Osteoblast (primary cell): ENCODE measurements at regions not wholly inside any gene's neighbourhood (a gene's known extent, or its start where the extent isn't known, plus 50 kb on each side); places are given as distances from the start of the nearest gene placed in this dataset.

Experiments used
- DNase-seq: peaks from one replicate; pipeline ENCODE4 v3.0.0; 2011; ENCODE audit warnings: low spot score, mixed read lengths; ENCODE audit not compliant: insufficient read length; ENCODE audit errors: missing footprints
- H2AFZ ChIP-seq: 2 replicates; pipeline ENCODE4 v1.6.0; 2011; ENCODE audit warnings: mild to moderate bottlenecking, low read length
- H3K27ac ChIP-seq: 2 replicates; pipeline ENCODE4 v1.5.1; 2011; ENCODE audit warnings: mild to moderate bottlenecking, low read depth, low read length, moderate library complexity
- H3K27me3 ChIP-seq: 2 replicates; pipeline ENCODE4 v1.6.0; 2012; ENCODE audit warnings: mild to moderate bottlenecking, control low read depth, inconsistent platforms, low read length, moderate library complexity; ENCODE audit not compliant: insufficient read depth
- H3K36me3 ChIP-seq: 2 replicates; pipeline ENCODE4 v1.5.1; 2011; ENCODE audit warnings: mild to moderate bottlenecking, low read length, control low read depth, moderate library complexity; ENCODE audit not compliant: insufficient read depth
- H3K4me1 ChIP-seq: 2 replicates; pipeline ENCODE4 v1.5.1; 2011; ENCODE audit warnings: mild to moderate bottlenecking, low read length, control low read depth, moderate library complexity; ENCODE audit not compliant: insufficient read depth
- H3K4me2 ChIP-seq: 2 replicates; pipeline ENCODE4 v1.6.0; 2011; ENCODE audit warnings: mild to moderate bottlenecking, low read length; ENCODE audit not compliant: insufficient read depth
- H3K4me3 ChIP-seq: fragments of 200-600 bp; sonication (generic); 3 replicates; pipeline ENCODE4 v1.5.1; 2012; ENCODE audit warnings: mild to moderate bottlenecking, low read length, inconsistent platforms; ENCODE audit not compliant: insufficient read depth
- H3K79me2 ChIP-seq: 2 replicates; pipeline ENCODE4 v1.6.0; 2012; ENCODE audit warnings: mild to moderate bottlenecking, low read length, control low read depth, inconsistent platforms; ENCODE audit not compliant: insufficient read depth
- H3K9me3 ChIP-seq: 2 replicates; pipeline ENCODE4 v1.5.1; 2011; ENCODE audit warnings: low read depth, low read length, control low read depth
- H4K20me1 ChIP-seq: 2 replicates; pipeline ENCODE4 v1.6.0; 2012; ENCODE audit warnings: mild to moderate bottlenecking, low read length, control low read depth; ENCODE audit not compliant: insufficient read depth
- TF ChIP-seq, protein P1 (sequence below): IDR thresholded peaks from 2 replicates; pipeline ENCODE4 v1.5.1; 2011; ENCODE audit warnings: mild to moderate bottlenecking, low read depth, low read length, moderate library complexity; ENCODE audit errors: extremely low read depth

DNA sequence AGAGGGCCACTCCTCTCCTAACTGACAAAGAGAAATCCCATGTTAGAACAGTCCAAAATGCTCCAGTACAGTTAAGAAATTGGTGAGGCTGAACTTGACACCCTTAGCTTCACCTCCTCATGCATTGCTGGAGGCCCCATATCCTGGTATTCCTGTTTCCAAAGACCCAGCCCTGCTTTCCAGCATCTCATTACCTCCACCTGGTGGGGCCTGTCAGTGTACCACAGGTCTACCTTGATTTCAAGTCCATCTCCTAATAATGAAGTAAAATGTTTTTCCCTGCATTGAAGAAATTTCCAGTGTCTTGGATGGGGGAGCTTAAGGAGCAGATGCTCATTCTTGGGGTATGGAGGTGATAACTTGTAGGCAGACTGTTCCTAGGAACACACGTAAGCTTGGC is 70.6 kb upstream of the S1PR3 start:
- Histone ChIP-seq H3K4me3 (no peak overlapping the region), H3K27ac (no peak overlapping the region)

DNA sequence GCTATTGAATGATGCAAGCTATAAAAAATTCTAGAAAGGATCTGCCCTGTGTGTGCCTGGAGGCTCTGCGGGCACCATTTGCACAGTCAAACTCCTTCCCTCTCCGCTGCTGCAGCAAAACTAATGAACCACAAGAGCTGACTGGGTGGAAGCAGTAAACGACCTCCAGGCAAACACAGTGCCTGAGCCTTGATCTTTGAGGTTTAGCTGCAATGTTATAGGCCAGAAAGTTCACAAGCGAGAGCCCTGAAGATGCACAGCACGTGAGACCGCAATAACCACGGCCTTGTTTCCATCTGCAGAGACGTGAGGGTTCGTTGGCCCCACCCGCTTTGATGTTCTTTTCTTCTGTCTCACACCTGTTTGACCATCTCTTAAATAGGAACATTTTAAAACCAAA is 69.2 kb upstream of the S1PR3 start:
- Histone ChIP-seq H4K20me1 (no peaks in the 10 kb centered on the region), H3K27me3 (no peaks in the 10 kb centered on the region), H3K4me2 (no peak overlapping the region), H3K79me2 (no peaks in the 10 kb centered on the region), H3K36me3 (no peaks in the 10 kb centered on the region), H3K4me3 (no peak overlapping the region), H3K27ac (no peak overlapping the region), H3K4me1 (no peaks in the 10 kb centered on the region), H2AFZ (no peak overlapping the region), H3K9me3 (no peaks in the 10 kb centered on the region)
- no peak for DNase-seq
- TF ChIP-seq, protein P1, sequence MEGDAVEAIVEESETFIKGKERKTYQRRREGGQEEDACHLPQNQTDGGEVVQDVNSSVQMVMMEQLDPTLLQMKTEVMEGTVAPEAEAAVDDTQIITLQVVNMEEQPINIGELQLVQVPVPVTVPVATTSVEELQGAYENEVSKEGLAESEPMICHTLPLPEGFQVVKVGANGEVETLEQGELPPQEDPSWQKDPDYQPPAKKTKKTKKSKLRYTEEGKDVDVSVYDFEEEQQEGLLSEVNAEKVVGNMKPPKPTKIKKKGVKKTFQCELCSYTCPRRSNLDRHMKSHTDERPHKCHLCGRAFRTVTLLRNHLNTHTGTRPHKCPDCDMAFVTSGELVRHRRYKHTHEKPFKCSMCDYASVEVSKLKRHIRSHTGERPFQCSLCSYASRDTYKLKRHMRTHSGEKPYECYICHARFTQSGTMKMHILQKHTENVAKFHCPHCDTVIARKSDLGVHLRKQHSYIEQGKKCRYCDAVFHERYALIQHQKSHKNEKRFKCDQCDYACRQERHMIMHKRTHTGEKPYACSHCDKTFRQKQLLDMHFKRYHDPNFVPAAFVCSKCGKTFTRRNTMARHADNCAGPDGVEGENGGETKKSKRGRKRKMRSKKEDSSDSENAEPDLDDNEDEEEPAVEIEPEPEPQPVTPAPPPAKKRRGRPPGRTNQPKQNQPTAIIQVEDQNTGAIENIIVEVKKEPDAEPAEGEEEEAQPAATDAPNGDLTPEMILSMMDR: no peak

More for the DNA sequence above, 70.6 kb upstream of the S1PR3 start:
- H3K9me3 ChIP-seq: no peaks in the 10 kb centered on the region
- H3K4me1 ChIP-seq: no peaks in the 10 kb centered on the region
- no peak overlapping the region for H2AFZ ChIP-seq
- no peaks in the 10 kb centered on the region for H3K27me3 ChIP-seq
- DNase-seq: peak; percentile 19
- H3K36me3 ChIP-seq: no peaks in the 10 kb centered on the region
- no peaks in the 10 kb centered on the region for H4K20me1 ChIP-seq
- TF ChIP-seq, protein P1: no peak
- no peak overlapping the region for H3K4me2 ChIP-seq
- no peaks in the 10 kb centered on the region for H3K79me2 ChIP-seq

DNA sequence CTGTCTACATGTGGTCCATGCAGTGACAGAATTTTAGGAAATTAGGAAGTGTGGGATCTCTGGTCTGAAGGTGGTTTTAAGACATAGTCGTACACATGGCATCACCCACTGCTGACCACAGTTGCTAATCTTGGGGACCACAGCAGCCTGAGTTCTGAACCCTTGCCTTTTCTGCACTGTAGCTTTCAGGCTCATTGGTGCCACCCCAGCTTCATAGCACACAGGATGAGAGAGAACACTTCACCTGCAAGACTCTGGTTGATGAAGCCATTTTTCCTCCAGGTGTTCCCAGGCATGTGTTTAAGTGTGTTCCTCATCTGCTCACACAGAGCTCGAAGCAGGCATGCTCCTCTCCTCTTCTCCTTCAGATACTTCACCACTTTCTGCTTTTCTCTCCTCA is 68.2 kb upstream of the S1PR3 start:
- no peaks in the 10 kb centered on the region for H3K27me3 ChIP-seq
- H3K79me2 ChIP-seq: no peaks in the 10 kb centered on the region
- no peak overlapping the region for H2AFZ ChIP-seq
- no peak overlapping the region for H3K4me3 ChIP-seq
- no peaks in the 10 kb centered on the region for H3K9me3 ChIP-seq
- no peaks in the 10 kb centered on the region for H4K20me1 ChIP-seq
- TF ChIP-seq, protein P1: no peak
- H3K4me1 ChIP-seq: no peaks in the 10 kb centered on the region
- H3K4me2 ChIP-seq: no peak overlapping the region
- no peak overlapping the region for H3K27ac ChIP-seq
- H3K36me3 ChIP-seq: no peaks in the 10 kb centered on the region
- peak; percentile 41 for DNase-seq

DNA sequence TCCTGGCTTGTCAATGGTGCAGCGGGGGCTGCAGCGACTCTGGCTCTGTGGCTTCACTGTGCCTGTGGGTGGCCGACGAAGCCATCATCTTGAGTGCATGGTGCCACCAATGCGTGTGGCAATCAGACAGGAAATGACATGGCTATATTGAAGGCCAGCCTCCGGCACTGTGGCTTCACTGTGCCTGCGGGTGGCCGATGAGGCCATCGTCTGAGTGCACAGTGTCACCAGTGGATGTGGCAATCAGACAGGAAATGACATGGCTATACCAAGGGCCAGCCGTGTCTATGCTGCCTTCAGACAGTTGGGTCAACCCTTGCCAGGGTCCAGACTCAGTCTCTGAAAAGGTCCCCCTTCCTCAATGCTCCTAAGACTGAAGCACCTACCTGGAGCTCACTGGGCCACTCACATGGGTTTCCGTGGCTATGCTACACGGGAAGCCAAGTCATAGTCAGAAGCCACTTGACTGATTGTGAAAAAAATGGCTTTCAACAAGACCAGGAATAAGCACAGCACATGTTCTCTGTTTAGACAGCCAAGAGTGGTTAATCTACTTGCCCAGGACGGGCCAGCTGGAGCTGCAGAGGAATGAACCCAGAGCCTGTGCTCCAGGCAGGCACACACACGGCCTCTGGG is 67.5 kb upstream of the S1PR3 start:
- Histone ChIP-seq H3K79me2 (no peaks in the 10 kb centered on the region), H3K9me3 (no peaks in the 10 kb centered on the region), H3K27ac (no peak overlapping the region), H3K4me2 (no peak overlapping the region), H4K20me1 (no peaks in the 10 kb centered on the region), H3K4me1 (no peaks in the 10 kb centered on the region), H3K27me3 (no peaks in the 10 kb centered on the region), H3K4me3 (no peak overlapping the region), H2AFZ (no peak overlapping the region), H3K36me3 (no peaks in the 10 kb centered on the region)
- no peak for DNase-seq
- TF ChIP-seq, protein P1: no peak
